Activated naive CD8-positive, alpha-beta T cell (primary cell): ENCODE measurements at regions not wholly inside any gene's neighbourhood (a gene's known extent, or its start where the extent isn't known, plus 50 kb on each side); places are given as distances from the start of the nearest gene placed in this dataset.
"Not testable (repeated sequence)": the region's sequence is repeated elsewhere in the genome, so short reads cannot be mapped to it uniquely, and the experiment has no call there.

ENCODE experiments used
- H3K27ac Mint-ChIP-seq: one replicate; pipeline ENCODE4 v1.8.0; 2021; ENCODE audit warnings: mixed read lengths
- H3K27me3 Mint-ChIP-seq: one replicate; pipeline ENCODE4 v1.8.0; 2021; ENCODE audit warnings: mixed read lengths
- H3K36me3 Mint-ChIP-seq: one replicate; pipeline ENCODE4 v1.8.0; 2021; ENCODE audit warnings: mixed read lengths
- H3K4me1 Mint-ChIP-seq: one replicate; pipeline ENCODE4 v1.8.0; 2021; ENCODE audit warnings: low read depth, mixed read lengths
- H3K4me3 Mint-ChIP-seq: one replicate; pipeline ENCODE4 v1.8.0; 2021; ENCODE audit warnings: mild to moderate bottlenecking, mixed read lengths
- H3K9me3 Mint-ChIP-seq: one replicate; pipeline ENCODE4 v1.8.0; 2021; ENCODE audit warnings: low read depth, mixed read lengths

- H3K27ac Mint-ChIP-seq, H3K36me3 Mint-ChIP-seq, H3K4me1 Mint-ChIP-seq: not testable (repeated sequence)
Measured at GRCh38 chr17:20674374-20674773, 94.8 kb downstream of the CDRT15L2 start.

GRCh38 chr17:20675707-20676106 is 96.2 kb downstream of the CDRT15L2 start:
- not testable (repeated sequence) for H3K9me3 Mint-ChIP-seq, H3K27ac Mint-ChIP-seq, H3K27me3 Mint-ChIP-seq, H3K4me3 Mint-ChIP-seq, H3K36me3 Mint-ChIP-seq, H3K4me1 Mint-ChIP-seq

More at GRCh38 chr17:20674374-20674773, 94.8 kb downstream of the CDRT15L2 start:
- not testable (repeated sequence) for H3K27me3 Mint-ChIP-seq, H3K9me3 Mint-ChIP-seq, H3K4me3 Mint-ChIP-seq

- H3K4me3 Mint-ChIP-seq, H3K9me3 Mint-ChIP-seq, H3K36me3 Mint-ChIP-seq, H3K4me1 Mint-ChIP-seq, H3K27me3 Mint-ChIP-seq, H3K27ac Mint-ChIP-seq: not testable (repeated sequence)
Measured at GRCh38 chr17:20676656-20677055, 97.1 kb downstream of the CDRT15L2 start.

- not testable (repeated sequence) for H3K36me3 Mint-ChIP-seq, H3K4me3 Mint-ChIP-seq, H3K27me3 Mint-ChIP-seq, H3K9me3 Mint-ChIP-seq, H3K27ac Mint-ChIP-seq, H3K4me1 Mint-ChIP-seq
Measured at GRCh38 chr17:20677469-20677868, 97.9 kb downstream of the CDRT15L2 start.

- H3K36me3 Mint-ChIP-seq, H3K27me3 Mint-ChIP-seq, H3K4me3 Mint-ChIP-seq, H3K27ac Mint-ChIP-seq, H3K9me3 Mint-ChIP-seq, H3K4me1 Mint-ChIP-seq: not testable (repeated sequence)
Measured at GRCh38 chr17:20678424-20678823, 98.9 kb downstream of the CDRT15L2 start.

- not testable (repeated sequence) for H3K36me3 Mint-ChIP-seq, H3K27ac Mint-ChIP-seq, H3K4me1 Mint-ChIP-seq, H3K27me3 Mint-ChIP-seq, H3K4me3 Mint-ChIP-seq, H3K9me3 Mint-ChIP-seq
Measured at GRCh38 chr17:20681746-20682722, 102.5 kb downstream of the CDRT15L2 start.

GRCh38 chr17:20683651-20684229 is 104.2 kb downstream of the CDRT15L2 start:
- not testable (repeated sequence) for H3K4me3 Mint-ChIP-seq, H3K27ac Mint-ChIP-seq, H3K4me1 Mint-ChIP-seq, H3K27me3 Mint-ChIP-seq, H3K36me3 Mint-ChIP-seq, H3K9me3 Mint-ChIP-seq

GRCh38 chr17:20684975-20685374 is 105.5 kb downstream of the CDRT15L2 start:
- not testable (repeated sequence) for H3K36me3 Mint-ChIP-seq, H3K9me3 Mint-ChIP-seq, H3K27me3 Mint-ChIP-seq, H3K4me1 Mint-ChIP-seq, H3K4me3 Mint-ChIP-seq, H3K27ac Mint-ChIP-seq

GRCh38 chr17:20687584-20687983 is 108.1 kb downstream of the CDRT15L2 start:
- not testable (repeated sequence) for H3K27me3 Mint-ChIP-seq, H3K4me3 Mint-ChIP-seq, H3K4me1 Mint-ChIP-seq

GRCh38 chr17:20689170-20689749 is 109.7 kb downstream of the CDRT15L2 start:
- not testable (repeated sequence) for H3K36me3 Mint-ChIP-seq, H3K27me3 Mint-ChIP-seq, H3K4me1 Mint-ChIP-seq, H3K9me3 Mint-ChIP-seq, H3K4me3 Mint-ChIP-seq, H3K27ac Mint-ChIP-seq

More at GRCh38 chr17:20687584-20687983, 108.1 kb downstream of the CDRT15L2 start:
- H3K9me3 Mint-ChIP-seq, H3K36me3 Mint-ChIP-seq, H3K27ac Mint-ChIP-seq: not testable (repeated sequence)

GRCh38 chr17:20692706-20693105 is 113.2 kb downstream of the CDRT15L2 start:
- H3K4me3 Mint-ChIP-seq, H3K27ac Mint-ChIP-seq, H3K27me3 Mint-ChIP-seq, H3K36me3 Mint-ChIP-seq, H3K9me3 Mint-ChIP-seq: not testable (repeated sequence)
- H3K4me1 Mint-ChIP-seq, result peaks cover 18% of the 10 kb centered on the region

- Mint-ChIP-seq H3K4me1 (peaks cover 37% of the 10 kb centered on the region), H3K27ac (peak overlapping the region; percentile 46)
- not testable (repeated sequence) for H3K4me3 Mint-ChIP-seq, H3K36me3 Mint-ChIP-seq, H3K9me3 Mint-ChIP-seq, H3K27me3 Mint-ChIP-seq
Measured at GRCh38 chr17:20695871-20696270, 116.3 kb downstream of the CDRT15L2 start.

GRCh38 chr17:20698463-20699206 is 119.1 kb downstream of the CDRT15L2 start:
- H3K4me1 Mint-ChIP-seq, result peaks cover 29% of the 10 kb centered on the region
- H3K27ac Mint-ChIP-seq, result not testable (repeated sequence)

GRCh38 chr17:20700528-20700927 is 121.0 kb downstream of the CDRT15L2 start:
- H3K27me3 Mint-ChIP-seq, H3K36me3 Mint-ChIP-seq, H3K4me3 Mint-ChIP-seq, H3K9me3 Mint-ChIP-seq, H3K27ac Mint-ChIP-seq: not testable (repeated sequence)
- peaks cover 26% of the 10 kb centered on the region for H3K4me1 Mint-ChIP-seq

More at GRCh38 chr17:20698463-20699206, 119.1 kb downstream of the CDRT15L2 start:
- H3K27me3 Mint-ChIP-seq, H3K36me3 Mint-ChIP-seq, H3K9me3 Mint-ChIP-seq: not testable (repeated sequence)
- peak overlapping the region; percentile 70 for H3K4me3 Mint-ChIP-seq

- H3K9me3 Mint-ChIP-seq, H3K36me3 Mint-ChIP-seq, H3K4me3 Mint-ChIP-seq, H3K27ac Mint-ChIP-seq, H3K27me3 Mint-ChIP-seq: not testable (repeated sequence)
- H3K4me1 Mint-ChIP-seq, result peaks cover 21% of the 10 kb centered on the region
Measured at GRCh38 chr17:20701366-20701765, 121.8 kb downstream of the CDRT15L2 start.
